ENCODE measurements at regions not wholly inside any gene's neighbourhood (a gene's known extent, or its start where the extent isn't known, plus 50 kb on each side); places are given as distances from the start of the nearest gene placed in this dataset.

- DNase-seq (ENCODE audit: low spot score): no peak
- 83% methylated on average over 4 of the region's 4 CpGs for WGBS
- H3K9me3 ChIP-seq (ENCODE audit: control insufficient read depth in 4 of 4, low read length in 3 of 4): no peaks in the 10 kb centered on the region
- H3K4me1 ChIP-seq (ENCODE audit: control insufficient read depth in 4 of 4, insufficient read depth in 4 of 4, low read length in 3 of 4): no peaks in the 10 kb centered on the region
- no peak overlapping the region for H3K4me3 ChIP-seq (ENCODE audit: low read depth in 1 of 3, low read length in 3 of 3)
- no peak for TF ChIP-seq ZBTB33 (IDR thresholded peaks at IDR 0.05)
- no peak for TF ChIP-seq CTCF (IDR thresholded peaks at IDR 0.05; ENCODE audit: low read depth, low read length, missing input control)
- no peak for TF ChIP-seq HNF4A (conservative IDR thresholded peaks at IDR 0.05)
- TF ChIP-seq REST (IDR thresholded peaks at IDR 0.05): no peak
- TF ChIP-seq ATF3 (IDR thresholded peaks at IDR 0.05): no peak
- no peak for TF ChIP-seq JUND (IDR thresholded peaks at IDR 0.05)
- TF ChIP-seq EGR1 (IDR thresholded peaks at IDR 0.05; ENCODE audit: low read depth in 2 of 2): no peak
- TF ChIP-seq TAF1 (conservative IDR thresholded peaks at IDR 0.05): no peak
- TF ChIP-seq RAD21 (IDR thresholded peaks at IDR 0.05): no peak
- H3K27ac ChIP-seq (ENCODE audit: low read depth in 1 of 2, low read length in 2 of 2): no peak overlapping the region
- H3K27me3 ChIP-seq (ENCODE audit: control insufficient read depth in 4 of 4, insufficient read depth in 4 of 4, low read length in 3 of 4): no peaks in the 10 kb centered on the region
- no peaks in the 10 kb centered on the region for H3K36me3 ChIP-seq (ENCODE audit: control insufficient read depth in 4 of 4, insufficient read depth in 3 of 4, low read depth in 1 of 4, low read length in 3 of 4)
- no peak overlapping the region for H3K9ac ChIP-seq (ENCODE audit: low read depth in 1 of 2, low read length in 2 of 2)
These were observed 794.8 kb downstream of the SATB2 start for GRCh38 chr2:198662905-198663304.

- H3K27me3 ChIP-seq (ENCODE audit: control insufficient read depth in 4 of 4, insufficient read depth in 4 of 4, low read length in 3 of 4): no peaks in the 10 kb centered on the region
- no peak for DNase-seq (ENCODE audit: low spot score)
- 88% methylated on average over 3 of the region's 3 CpGs for WGBS
- no peaks in the 10 kb centered on the region for H3K36me3 ChIP-seq (ENCODE audit: control insufficient read depth in 4 of 4, insufficient read depth in 3 of 4, low read depth in 1 of 4, low read length in 3 of 4)
- H3K27ac ChIP-seq (ENCODE audit: low read depth in 1 of 2, low read length in 2 of 2): no peak overlapping the region
- H3K9ac ChIP-seq (ENCODE audit: low read depth in 1 of 2, low read length in 2 of 2): no peak overlapping the region
- no peak overlapping the region for H3K4me3 ChIP-seq (ENCODE audit: low read depth in 1 of 3, low read length in 3 of 3)
- H3K9me3 ChIP-seq (ENCODE audit: control insufficient read depth in 4 of 4, low read length in 3 of 4): no peaks in the 10 kb centered on the region
- H3K4me1 ChIP-seq (ENCODE audit: control insufficient read depth in 4 of 4, insufficient read depth in 4 of 4, low read length in 3 of 4): no peaks in the 10 kb centered on the region
- no peak for TF ChIP-seq CTCF (IDR thresholded peaks at IDR 0.05; ENCODE audit: low read depth, low read length, missing input control)
- TF ChIP-seq GABPA (IDR thresholded peaks at IDR 0.05 in 1 of 2, conservative IDR thresholded peaks at IDR 0.05 in 1 of 2): no peak
- TF ChIP-seq HNF4G (IDR thresholded peaks at IDR 0.05): no peak
- no peak for TF ChIP-seq RXRA (IDR thresholded peaks at IDR 0.05)
- no peak for TF ChIP-seq JUND (IDR thresholded peaks at IDR 0.05)
- no peak for TF ChIP-seq REST (IDR thresholded peaks at IDR 0.05)
- TF ChIP-seq YY1 (IDR thresholded peaks at IDR 0.05): no peak
- no peak for TF ChIP-seq FOXA2 (IDR thresholded peaks at IDR 0.05)
- no peak for TF ChIP-seq ZBTB33 (IDR thresholded peaks at IDR 0.05)
- TF ChIP-seq MAX (IDR thresholded peaks at IDR 0.05): no peak
- TF ChIP-seq TAF1 (conservative IDR thresholded peaks at IDR 0.05): no peak
These were observed 797.2 kb downstream of the SATB2 start for GRCh38 chr2:198660501-198660900.

All from liver (tissue), 8 donors.